Skin epidermis (tissue), 12 donors: ENCODE measurements at regions not wholly inside any gene's neighbourhood (a gene's known extent, or its start where the extent isn't known, plus 50 kb on each side); places are given as distances from the start of the nearest gene placed in this dataset.
"Not testable (repeated sequence)": the region's sequence is repeated elsewhere in the genome, so short reads cannot be mapped to it uniquely, and the experiment has no call there.

Experiments
- H3K27ac ChIP-seq, 21 experiments: fragments of 200-600 bp; sonication (generic) in 11 of 21; one replicate each; pipeline ENCODE4 v1.5.0; 2020; ENCODE audit warnings: mild to moderate bottlenecking in 3 of 21, inconsistent platforms in 2 of 21, moderate library complexity in 2 of 21
- H3K4me3 ChIP-seq, 7 experiments: fragments of 200-600 bp; sonication (generic) in 2 of 7; one replicate each; pipeline ENCODE4 v1.5.0; 2020; ENCODE audit warnings: inconsistent platforms in 2 of 7, mild to moderate bottlenecking in 2 of 7, moderate library complexity in 1 of 7

DNA sequence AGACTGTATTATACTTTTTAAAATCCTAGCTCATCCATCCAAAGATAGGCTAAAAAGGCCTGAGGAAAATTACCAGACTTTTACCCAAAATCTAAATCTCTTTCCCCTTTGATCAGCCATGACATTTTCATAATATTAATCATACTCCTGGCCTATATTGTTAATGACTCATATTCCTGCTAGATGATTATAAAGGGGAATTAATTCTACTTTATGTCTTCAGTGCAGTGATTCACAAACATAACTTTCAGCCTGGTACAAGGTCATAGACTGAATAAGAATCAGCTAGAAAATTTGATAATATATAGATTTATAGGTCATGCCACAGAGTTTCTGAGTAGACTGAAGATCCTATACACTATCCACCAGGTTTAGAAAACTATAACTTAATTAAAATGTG lies 1905.4 kb downstream of the C4orf33 start:
- H3K4me3 ChIP-seq = no peak overlapping the region

GRCh38 chr4:131002132-131002531 lies 1906.2 kb downstream of the C4orf33 start:
- Histone ChIP-seq H3K4me3 (no peak overlapping the region), H3K27ac (no peak overlapping the region)

More for the DNA sequence above, 1905.4 kb downstream of the C4orf33 start:
- H3K27ac ChIP-seq = no peak overlapping the region

GRCh38 chr4:131006388-131006787 lies 1910.4 kb downstream of the C4orf33 start:
- Histone ChIP-seq H3K27ac (no peak overlapping the region), H3K4me3 (no peak overlapping the region)

- not testable (repeated sequence) for H3K27ac ChIP-seq, H3K4me3 ChIP-seq
These were observed 1916.0 kb downstream of the C4orf33 start for GRCh38 chr4:131011961-131012360.

DNA sequence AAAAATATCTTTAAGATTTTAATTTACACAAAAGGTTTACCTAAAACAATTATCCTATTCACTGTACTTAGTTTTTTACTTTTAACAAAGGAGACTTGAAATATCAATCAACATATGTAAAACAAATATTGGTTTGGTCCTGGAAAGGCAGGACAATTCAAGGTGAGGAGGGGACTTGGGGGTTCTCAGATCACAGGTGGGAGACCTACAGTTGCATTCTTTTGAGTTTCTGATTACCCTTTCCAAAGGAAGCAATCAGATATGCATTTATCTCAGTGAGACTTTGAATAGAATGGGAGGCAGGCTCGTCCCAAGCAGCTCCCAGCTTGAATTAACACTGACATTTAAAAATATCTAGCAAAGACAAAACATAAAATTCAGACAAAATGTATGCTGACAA lies 1917.3 kb downstream of the C4orf33 start:
- H3K27ac ChIP-seq = no peak overlapping the region

GRCh38 chr4:131026771-131027170 lies 1930.8 kb downstream of the C4orf33 start:
- Histone ChIP-seq H3K4me3 (no peak overlapping the region), H3K27ac (no peak overlapping the region)

More for the DNA sequence above, 1917.3 kb downstream of the C4orf33 start:
- no peak overlapping the region for H3K4me3 ChIP-seq

DNA sequence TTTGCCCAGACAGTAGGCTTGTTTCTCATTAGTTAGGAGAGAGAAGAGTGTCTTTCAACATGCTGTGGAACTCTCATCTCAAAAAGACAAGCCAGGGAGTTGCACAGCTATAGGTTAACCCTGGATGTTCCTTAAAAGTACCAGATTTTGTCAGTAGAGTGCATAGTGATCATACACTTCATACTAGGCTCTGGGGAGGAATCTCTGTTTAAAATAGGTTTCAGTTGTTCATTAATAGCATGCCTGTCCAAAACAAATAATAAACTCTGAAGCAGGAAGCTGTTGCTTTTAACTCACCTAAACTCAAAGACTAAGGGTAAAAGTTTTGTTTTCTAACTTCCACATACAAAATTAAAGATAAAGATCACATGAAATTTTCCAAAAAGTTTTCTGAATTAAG lies 1948.4 kb downstream of the C4orf33 start:
- Histone ChIP-seq H3K4me3 (no peak overlapping the region), H3K27ac (no peak overlapping the region)

DNA sequence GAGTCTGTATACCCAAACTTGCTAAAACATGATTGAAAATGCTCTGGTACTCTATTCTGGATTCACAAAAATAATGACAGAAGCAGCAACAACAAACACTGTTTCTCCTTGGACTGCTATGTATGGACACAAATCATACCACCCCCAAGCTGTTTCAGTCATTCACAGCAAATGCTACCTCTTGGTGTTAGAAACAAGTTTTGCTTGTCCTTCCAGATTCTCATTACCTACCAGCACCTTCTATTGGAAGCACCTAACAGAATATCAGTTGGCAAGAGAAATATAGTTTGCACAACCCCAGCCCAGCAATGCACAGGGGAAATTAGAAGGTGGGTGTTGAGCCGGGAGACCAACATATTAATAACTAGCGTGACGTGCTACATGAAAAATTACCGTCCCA lies 1950.9 kb downstream of the C4orf33 start:
- no peak overlapping the region for H3K4me3 ChIP-seq
- no peak overlapping the region for H3K27ac ChIP-seq

DNA sequence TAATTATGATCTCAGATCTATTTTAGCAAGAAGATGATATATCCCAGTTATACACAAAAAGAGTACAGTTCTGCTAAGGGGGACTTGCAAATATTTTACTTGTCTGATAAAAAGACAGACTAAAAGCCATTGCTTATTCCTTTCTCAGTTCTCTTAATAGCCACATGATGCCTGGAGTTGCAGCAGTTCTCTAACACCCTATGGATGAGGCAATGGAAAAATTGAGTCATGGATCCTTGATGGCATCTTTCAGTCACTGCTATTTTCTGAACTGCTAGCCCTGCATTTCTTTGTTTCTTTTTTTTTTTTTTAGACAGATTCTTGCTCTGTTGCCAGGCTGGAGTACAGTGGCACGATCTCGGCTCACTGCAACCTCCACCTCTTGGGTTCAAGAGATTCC lies 1956.7 kb downstream of the C4orf33 start:
- Histone ChIP-seq H3K27ac (no peak overlapping the region), H3K4me3 (no peak overlapping the region)

GRCh38 chr4:131054489-131055019 lies 1958.6 kb downstream of the C4orf33 start:
- Histone ChIP-seq H3K4me3 (no peak overlapping the region), H3K27ac (no peak overlapping the region)

DNA sequence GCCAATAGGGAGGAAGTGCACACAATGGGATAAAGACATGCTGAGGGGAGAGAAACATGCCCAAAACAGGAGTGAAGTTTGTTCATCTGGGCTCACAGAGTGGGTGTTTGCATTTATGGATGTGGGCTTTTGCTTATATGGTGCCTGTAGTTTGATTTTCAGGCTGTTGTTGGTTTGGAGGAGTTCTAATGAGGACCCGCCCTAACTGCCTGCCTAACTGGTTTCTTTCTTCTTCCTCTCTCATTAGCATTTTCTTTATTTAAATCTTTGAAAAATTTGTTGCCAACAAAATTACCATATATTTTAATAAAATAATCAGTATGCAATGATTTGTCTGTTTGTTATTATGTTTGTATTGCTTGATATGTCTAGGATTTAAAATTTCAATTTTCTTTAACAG lies 1965.8 kb downstream of the C4orf33 start:
- H3K4me3 ChIP-seq = no peak overlapping the region
- no peak overlapping the region for H3K27ac ChIP-seq

DNA sequence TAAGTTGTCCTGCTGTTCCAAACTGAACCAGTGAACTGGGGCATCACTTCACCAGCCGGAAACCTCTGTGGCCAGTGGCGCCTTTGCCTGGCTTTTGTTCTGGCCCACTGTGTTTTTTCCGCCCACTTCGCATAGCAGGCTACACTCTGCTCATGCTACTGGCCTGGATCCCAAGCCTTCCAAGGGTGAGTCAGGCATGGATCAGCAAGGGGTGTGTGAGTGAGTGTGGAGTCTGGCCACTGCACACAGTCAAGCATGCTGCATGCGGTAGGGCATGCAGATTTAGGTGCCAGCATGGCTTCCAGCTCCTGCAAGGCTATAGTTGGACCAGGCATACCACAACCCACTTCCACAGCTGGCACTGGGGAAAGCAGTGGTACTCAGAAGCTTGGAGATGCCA lies 1967.9 kb downstream of the C4orf33 start:
- Histone ChIP-seq H3K27ac (no peak overlapping the region), H3K4me3 (no peak overlapping the region)

DNA sequence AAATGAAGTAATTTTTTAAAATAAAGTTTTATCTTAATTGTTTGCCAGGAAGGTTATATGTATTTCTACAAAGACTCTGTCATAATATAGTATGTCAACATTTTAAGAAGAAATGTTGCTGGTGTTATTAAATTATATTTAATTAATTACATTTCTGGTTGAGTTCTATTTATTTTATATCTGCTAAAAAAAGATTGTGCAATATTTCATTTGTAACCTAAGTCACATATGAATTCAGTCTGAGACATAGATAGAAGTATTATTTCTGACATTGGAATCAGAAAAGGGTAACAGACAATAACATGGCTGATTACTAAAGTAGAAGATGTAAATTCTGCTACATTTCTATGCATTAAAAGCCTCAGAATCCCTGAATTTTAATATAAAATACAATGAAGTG lies 1985.1 kb downstream of the C4orf33 start:
- Histone ChIP-seq H3K27ac (no peak overlapping the region), H3K4me3 (no peak overlapping the region)

DNA sequence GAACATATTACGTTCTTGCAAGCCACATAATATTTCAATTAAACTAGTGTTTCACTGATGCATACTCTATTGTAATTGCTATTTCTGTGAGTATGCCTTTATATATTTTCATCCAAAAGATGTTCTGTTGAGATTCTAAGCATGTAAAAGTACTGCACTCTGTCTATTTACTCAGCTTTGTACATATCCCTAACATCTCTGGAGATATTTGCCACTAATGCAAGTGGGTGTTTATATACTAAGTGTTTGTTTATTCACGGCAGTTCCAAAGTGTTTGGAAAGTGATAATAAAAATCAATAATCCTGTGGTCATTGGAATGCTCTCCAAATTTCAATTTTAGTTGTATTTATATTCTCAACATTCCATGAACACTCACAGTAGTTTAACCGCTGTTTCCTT lies 1989.0 kb downstream of the C4orf33 start:
- no peak overlapping the region for H3K27ac ChIP-seq
- no peak overlapping the region for H3K4me3 ChIP-seq

- no peak overlapping the region for H3K4me3 ChIP-seq
- no peak overlapping the region for H3K27ac ChIP-seq
These were observed 1995.9 kb downstream of the C4orf33 start for GRCh38 chr4:131091896-131092295.

DNA sequence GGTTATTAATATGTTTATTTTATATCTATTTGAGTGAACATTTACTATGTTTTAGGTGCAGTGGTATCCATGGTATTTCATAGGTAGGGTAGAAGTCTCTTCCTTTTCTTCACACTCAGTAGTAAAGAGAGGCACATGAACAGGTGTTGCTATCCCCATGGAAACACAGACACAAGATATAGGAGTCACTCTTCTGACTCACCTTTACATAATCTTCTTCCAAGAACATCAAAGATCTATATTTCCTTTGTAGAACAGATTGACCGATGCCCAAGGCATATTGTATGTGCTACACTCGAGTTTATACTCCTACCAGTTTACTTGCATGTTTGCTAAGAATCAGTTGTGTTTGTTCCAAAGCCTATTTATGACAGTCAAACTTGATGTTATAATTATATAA lies 1997.4 kb downstream of the C4orf33 start:
- no peak overlapping the region for H3K4me3 ChIP-seq

DNA sequence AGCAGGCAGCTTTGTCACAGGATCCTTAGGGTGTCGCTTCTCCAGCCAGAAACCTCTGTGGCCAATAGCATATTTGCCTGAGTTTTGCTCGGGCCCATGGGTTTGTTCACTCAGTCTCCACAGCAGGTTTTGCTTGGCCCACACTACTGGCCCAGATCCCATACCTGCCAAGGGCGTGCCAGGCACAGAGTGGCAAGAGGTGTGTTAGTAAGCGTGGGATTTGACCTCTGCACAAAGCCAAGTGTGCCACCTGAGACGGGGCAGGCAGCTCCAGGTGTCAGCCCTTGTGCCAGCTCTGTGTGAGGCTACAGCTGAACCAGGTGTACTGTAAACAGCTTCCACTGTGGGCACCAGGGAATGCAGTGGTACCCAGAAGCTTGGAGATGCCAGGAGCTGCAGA lies 2003.0 kb downstream of the C4orf33 start:
- no peak overlapping the region for H3K4me3 ChIP-seq
- H3K27ac ChIP-seq = no peak overlapping the region

More for the DNA sequence above, 1997.4 kb downstream of the C4orf33 start:
- no peak overlapping the region for H3K27ac ChIP-seq

GRCh38 chr4:131113273-131113672 lies 2017.3 kb downstream of the C4orf33 start:
- Histone ChIP-seq H3K27ac (no peak overlapping the region), H3K4me3 (no peak overlapping the region)

DNA sequence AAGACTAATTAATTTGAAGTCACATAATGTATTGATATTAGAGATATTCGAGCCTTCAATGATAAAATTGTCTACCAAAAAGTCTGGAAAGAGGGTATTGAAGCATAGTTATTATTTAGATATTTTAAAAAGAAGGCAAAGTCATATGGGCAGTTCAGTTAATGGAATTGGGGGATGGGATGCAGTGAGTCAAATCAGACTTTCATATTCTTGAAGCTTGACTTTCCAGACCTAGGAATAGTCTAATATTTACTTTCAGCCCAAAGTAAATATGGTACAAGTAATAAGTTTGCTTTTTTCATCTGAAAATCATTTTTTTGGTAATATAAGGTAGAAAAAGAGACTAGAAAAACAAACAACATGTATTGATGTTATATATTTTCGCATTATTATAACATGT lies 2017.8 kb downstream of the C4orf33 start:
- Histone ChIP-seq H3K4me3 (no peak overlapping the region), H3K27ac (no peak overlapping the region)

- H3K4me3 ChIP-seq = no peak overlapping the region
- no peak overlapping the region for H3K27ac ChIP-seq
These were observed 2023.7 kb downstream of the C4orf33 start for GRCh38 chr4:131119661-131120060.

DNA sequence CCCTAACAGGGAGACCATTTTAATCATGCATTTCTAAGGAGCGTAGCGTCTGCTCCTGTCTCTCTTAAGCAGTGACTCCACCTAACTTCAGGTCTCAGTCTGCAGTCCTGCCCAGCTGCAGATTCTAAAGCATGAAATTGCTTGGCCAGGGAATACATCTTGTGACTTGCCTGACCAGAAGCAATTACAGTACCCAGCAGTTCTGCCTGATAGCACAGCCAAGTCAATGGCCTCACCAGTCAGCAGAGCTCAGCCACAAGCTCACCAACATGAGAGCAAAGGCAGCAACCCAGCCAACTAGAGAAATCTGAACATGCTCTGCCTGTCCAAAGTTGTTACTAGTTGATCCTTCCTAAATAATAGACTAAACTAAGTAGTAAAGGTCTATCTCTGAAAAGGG lies 2011.9 kb upstream of the PCDH10 start:
- H3K27ac ChIP-seq = no peak overlapping the region
- no peak overlapping the region for H3K4me3 ChIP-seq

DNA sequence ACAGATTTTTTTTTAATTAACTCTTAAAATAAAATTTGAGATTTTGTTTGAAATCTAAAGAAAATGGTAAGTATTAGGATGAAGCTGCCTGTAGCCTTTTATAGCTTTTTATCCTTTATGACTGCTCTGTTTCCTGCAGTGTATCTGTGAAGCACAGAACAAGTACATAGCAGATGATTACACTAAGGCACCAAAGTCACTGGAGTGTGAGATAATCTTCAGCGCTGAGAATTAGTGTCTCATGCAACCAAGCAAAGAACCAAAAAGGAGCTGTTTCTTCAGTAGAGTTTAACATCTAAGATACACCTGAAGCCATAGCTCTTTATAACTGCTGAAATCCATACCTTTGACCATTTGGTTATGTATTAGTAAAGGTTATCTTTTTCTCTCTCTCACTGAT lies 1989.8 kb upstream of the PCDH10 start:
- H3K4me3 ChIP-seq = no peak overlapping the region
- no peak overlapping the region for H3K27ac ChIP-seq

DNA sequence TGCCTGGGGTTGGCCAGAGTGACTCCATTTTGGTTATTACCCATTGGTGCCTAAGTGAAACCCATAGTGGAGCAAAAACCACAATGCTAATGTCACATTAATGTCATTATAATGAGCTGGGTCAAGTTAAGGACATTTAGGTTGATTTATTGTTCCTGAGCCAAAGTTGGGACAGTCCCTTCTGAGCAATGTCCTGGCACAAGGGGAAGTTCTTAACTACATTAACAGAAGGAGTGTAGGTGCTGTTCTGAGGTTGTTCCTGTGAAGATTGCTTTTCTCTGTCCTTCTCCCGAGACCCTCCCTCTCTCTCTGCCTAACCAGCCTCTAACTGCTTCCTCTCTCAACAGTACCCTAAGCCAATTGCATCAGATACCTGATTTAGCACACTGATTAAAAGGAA lies 1956.8 kb upstream of the PCDH10 start:
- Histone ChIP-seq H3K27ac (no peak overlapping the region), H3K4me3 (no peak overlapping the region)
